A549 (cell line): ENCODE measurements at regions not wholly inside any gene's neighbourhood (a gene's known extent, or its start where the extent isn't known, plus 50 kb on each side); places are given as distances from the start of the nearest gene placed in this dataset.
A peak's percentile ranks its signal among the peaks of the same experiment; 100 is the strongest.

Experiments used
- CEBPB ChIP-seq, 2 experiments: fragments of >200 bp in 1 of 2; sonication (Bioruptor Twin) in 1 of 2; formaldehyde crosslinking in 1 of 2; IDR thresholded peaks; 2 replicates each; pipeline ENCODE4 v1.6.1; 2012 to 2016
- EHF ChIP-seq: fragments of 250-450 bp; sonication (Bioruptor Pico); IDR thresholded peaks from 2 replicates; pipeline ENCODE4 v1.5.0; 2020; ENCODE audit warnings: mild to moderate bottlenecking
- EHMT2 ChIP-seq: fragments of 200-600 bp; sonication (generic); IDR thresholded peaks from 2 replicates; pipeline ENCODE4 v1.6.1; 2016; ENCODE audit warnings: antibody characterized with exemption, low read depth, mild to moderate bottlenecking, moderate library complexity
- ELK1 ChIP-seq: fragments of 150-350 bp; IDR thresholded peaks from 2 replicates; pipeline ENCODE4 v1.6.1; 2014; ENCODE audit warnings: low read depth, mild to moderate bottlenecking, low read length
- EP300 ChIP-seq, 2 experiments: fragments of >200 bp; sonication (Bioruptor Twin); formaldehyde crosslinking; IDR thresholded peaks; 2 replicates in 1 of 2; 3 replicates in 1 of 2; pipeline ENCODE4 v1.6.1; 2016 to 2017
- FOSB ChIP-seq: fragments of 250-450 bp; sonication (Bioruptor Pico); IDR thresholded peaks from 2 replicates; pipeline ENCODE4 v1.5.0; 2020; ENCODE audit warnings: mild to moderate bottlenecking, moderate library complexity
- FOXS1 ChIP-seq: fragments of 250-450 bp; sonication (Bioruptor Pico); IDR thresholded peaks from 2 replicates; pipeline ENCODE4 v1.5.0; 2020; ENCODE audit warnings: mild to moderate bottlenecking, moderate library complexity
- HOXA7 ChIP-seq: fragments of 250-450 bp; sonication (Bioruptor Pico); IDR thresholded peaks from 2 replicates; pipeline ENCODE4 v1.5.0; 2020; ENCODE audit warnings: mild to moderate bottlenecking, moderate library complexity
- HOXB5 ChIP-seq: fragments of 250-450 bp; sonication (Bioruptor Pico); IDR thresholded peaks from 2 replicates; pipeline ENCODE4 v1.5.0; 2020; ENCODE audit warnings: mild to moderate bottlenecking, moderate library complexity
- JUNB ChIP-seq: fragments of >200 bp; sonication (Bioruptor Twin); formaldehyde crosslinking; IDR thresholded peaks from 2 replicates; pipeline ENCODE4 v1.6.1; 2016
- MAFK ChIP-seq: fragments of 450-650 bp; IDR thresholded peaks from 2 replicates; pipeline ENCODE4 v1.6.1; 2014; ENCODE audit not compliant: partially characterized antibody
- NFE2L2 ChIP-seq: fragments of 150-350 bp; conservative IDR thresholded peaks from 2 replicates; pipeline ENCODE4 v1.6.1; 2014; ENCODE audit warnings: low read length
- NR3C1 ChIP-seq: fragments of >200 bp; sonication (Bioruptor Twin); formaldehyde crosslinking; IDR thresholded peaks from 3 replicates; pipeline ENCODE4 v1.6.1; 2017
- PBX3 ChIP-seq: IDR thresholded peaks from 2 replicates; pipeline ENCODE4 v1.6.1; 2012
- POLR2A ChIP-seq: IDR thresholded peaks from 2 replicates; pipeline ENCODE4 v1.6.1; 2012; ENCODE audit warnings: mild to moderate bottlenecking, low read length
- RARB ChIP-seq: fragments of 250-450 bp; sonication (Bioruptor Pico); IDR thresholded peaks from 2 replicates; pipeline ENCODE4 v1.8.0; 2021; ENCODE audit warnings: mild to moderate bottlenecking, moderate library complexity
- RCOR1 ChIP-seq: fragments of 150-350 bp; IDR thresholded peaks from 2 replicates; pipeline ENCODE4 v1.6.1; 2014; ENCODE audit warnings: antibody characterized with exemption, low read length, low read depth
- RNF2 ChIP-seq: fragments of 200-600 bp; sonication (generic); IDR thresholded peaks from 2 replicates; pipeline ENCODE4 v1.6.1; 2016; ENCODE audit warnings: low read depth, mild to moderate bottlenecking, antibody characterized with exemption, moderate library complexity, borderline replicate concordance
- SMC3 ChIP-seq: fragments of >200 bp; sonication (Bioruptor Twin); formaldehyde crosslinking; IDR thresholded peaks from 3 replicates; pipeline ENCODE4 v1.6.1; 2018; ENCODE audit warnings: inconsistent platforms
- TFCP2L1 ChIP-seq: fragments of 250-450 bp; sonication (Bioruptor Pico); IDR thresholded peaks from 2 replicates; pipeline ENCODE4 v1.5.0; 2021; ENCODE audit warnings: mild to moderate bottlenecking
- TP53 ChIP-seq: fragments of 250-450 bp; sonication (Bioruptor Pico); IDR thresholded peaks from 2 replicates; pipeline ENCODE4 v1.5.0; 2021; ENCODE audit warnings: mild to moderate bottlenecking, moderate library complexity
- ZFP36 ChIP-seq: fragments of 450-650 bp; IDR thresholded peaks from 2 replicates; pipeline ENCODE4 v1.6.1; 2014; ENCODE audit warnings: borderline replicate concordance; ENCODE audit not compliant: partially characterized antibody
- ZNF302 ChIP-seq: fragments of 250-450 bp; sonication (Bioruptor Pico); IDR thresholded peaks from 2 replicates; pipeline ENCODE4 v1.9.0; 2021; ENCODE audit warnings: inconsistent platforms, mild to moderate bottlenecking, moderate library complexity
- ZSCAN20 ChIP-seq: fragments of 250-450 bp; sonication (Bioruptor Pico); IDR thresholded peaks from 2 replicates; pipeline ENCODE4 v1.8.0; 2022; ENCODE audit warnings: mild to moderate bottlenecking, moderate library complexity
- TF ChIP-seq, protein P1 (sequence below): fragments of 200-600 bp; sonication (generic); IDR thresholded peaks from 2 replicates; pipeline ENCODE4 v1.6.1; 2016; ENCODE audit warnings: antibody characterized with exemption, mild to moderate bottlenecking, moderate library complexity
- TF ChIP-seq, protein P2 (sequence below): fragments of 450-650 bp; IDR thresholded peaks from 2 replicates; pipeline ENCODE4 v1.6.1; 2014; ENCODE audit warnings: antibody characterized with exemption

- TF ChIP-seq, protein P1, sequence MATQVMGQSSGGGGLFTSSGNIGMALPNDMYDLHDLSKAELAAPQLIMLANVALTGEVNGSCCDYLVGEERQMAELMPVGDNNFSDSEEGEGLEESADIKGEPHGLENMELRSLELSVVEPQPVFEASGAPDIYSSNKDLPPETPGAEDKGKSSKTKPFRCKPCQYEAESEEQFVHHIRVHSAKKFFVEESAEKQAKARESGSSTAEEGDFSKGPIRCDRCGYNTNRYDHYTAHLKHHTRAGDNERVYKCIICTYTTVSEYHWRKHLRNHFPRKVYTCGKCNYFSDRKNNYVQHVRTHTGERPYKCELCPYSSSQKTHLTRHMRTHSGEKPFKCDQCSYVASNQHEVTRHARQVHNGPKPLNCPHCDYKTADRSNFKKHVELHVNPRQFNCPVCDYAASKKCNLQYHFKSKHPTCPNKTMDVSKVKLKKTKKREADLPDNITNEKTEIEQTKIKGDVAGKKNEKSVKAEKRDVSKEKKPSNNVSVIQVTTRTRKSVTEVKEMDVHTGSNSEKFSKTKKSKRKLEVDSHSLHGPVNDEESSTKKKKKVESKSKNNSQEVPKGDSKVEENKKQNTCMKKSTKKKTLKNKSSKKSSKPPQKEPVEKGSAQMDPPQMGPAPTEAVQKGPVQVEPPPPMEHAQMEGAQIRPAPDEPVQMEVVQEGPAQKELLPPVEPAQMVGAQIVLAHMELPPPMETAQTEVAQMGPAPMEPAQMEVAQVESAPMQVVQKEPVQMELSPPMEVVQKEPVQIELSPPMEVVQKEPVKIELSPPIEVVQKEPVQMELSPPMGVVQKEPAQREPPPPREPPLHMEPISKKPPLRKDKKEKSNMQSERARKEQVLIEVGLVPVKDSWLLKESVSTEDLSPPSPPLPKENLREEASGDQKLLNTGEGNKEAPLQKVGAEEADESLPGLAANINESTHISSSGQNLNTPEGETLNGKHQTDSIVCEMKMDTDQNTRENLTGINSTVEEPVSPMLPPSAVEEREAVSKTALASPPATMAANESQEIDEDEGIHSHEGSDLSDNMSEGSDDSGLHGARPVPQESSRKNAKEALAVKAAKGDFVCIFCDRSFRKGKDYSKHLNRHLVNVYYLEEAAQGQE, result no peak
- no peak for TF ChIP-seq TFCP2L1 (CRISPR knock-in tag)
- peak; percentile 98 for TF ChIP-seq HOXB5 (CRISPR knock-in tag)
- no peak for TF ChIP-seq ELK1
- TF ChIP-seq CEBPB (IDR thresholded peaks at IDR 0.05), result peak in 1 of 2 experiments; percentile 57; a peak in 1 of 4 replicates
- no peak for TF ChIP-seq ZFP36
- TF ChIP-seq EHMT2, result no peak
- TF ChIP-seq HOXA7 (CRISPR knock-in tag), result no peak
- TF ChIP-seq RCOR1, result no peak
- peak in 1 of 2 experiments; percentile 54; a peak in 2 of 5 replicates for TF ChIP-seq EP300 (IDR thresholded peaks at IDR 0.05)
- TF ChIP-seq NR3C1, result no peak
- TF ChIP-seq JUNB, result peak; percentile 87
- 0 out of 2 replicates have a peak, but pooled peaks have one; percentile 27 for TF ChIP-seq ZSCAN20 (CRISPR knock-in tag)
- TF ChIP-seq, protein P2, sequence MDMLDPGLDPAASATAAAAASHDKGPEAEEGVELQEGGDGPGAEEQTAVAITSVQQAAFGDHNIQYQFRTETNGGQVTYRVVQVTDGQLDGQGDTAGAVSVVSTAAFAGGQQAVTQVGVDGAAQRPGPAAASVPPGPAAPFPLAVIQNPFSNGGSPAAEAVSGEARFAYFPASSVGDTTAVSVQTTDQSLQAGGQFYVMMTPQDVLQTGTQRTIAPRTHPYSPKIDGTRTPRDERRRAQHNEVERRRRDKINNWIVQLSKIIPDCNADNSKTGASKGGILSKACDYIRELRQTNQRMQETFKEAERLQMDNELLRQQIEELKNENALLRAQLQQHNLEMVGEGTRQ, result peak; percentile 17; the same call in 1 of the 2 replicates
- no peak for TF ChIP-seq NFE2L2
- TF ChIP-seq EHF, result 0 out of 2 replicates have a peak, but pooled peaks have one; percentile 69
- 0 out of 3 replicates have a peak, but pooled peaks have one; percentile 11 for TF ChIP-seq SMC3
- TF ChIP-seq RNF2, result no peak
- no peak for TF ChIP-seq POLR2A
- TF ChIP-seq FOXS1 (CRISPR knock-in tag), result 0 out of 2 replicates have a peak, but pooled peaks have one; percentile 46
- peak; percentile 74 for TF ChIP-seq MAFK
- TF ChIP-seq FOSB (CRISPR knock-in tag), result 0 out of 2 replicates have a peak, but pooled peaks have one; percentile 9
- TF ChIP-seq PBX3, result peak; percentile 39; the same call in 1 of the 2 replicates
- peak; percentile 18; the same call in 1 of the 2 replicates for TF ChIP-seq RARB (CRISPR knock-in tag)
- TF ChIP-seq TP53, result no peak
- TF ChIP-seq ZNF302, result peak; percentile 74; the same call in 1 of the 2 replicates
These were observed 139.0 kb upstream of the MKLN1 start (continued) for GRCh38 chr7:131188367-131189339.
